ENCODE measurements at regions not wholly inside any gene's neighbourhood (a gene's known extent, or its start where the extent isn't known, plus 50 kb on each side); places are given as distances from the start of the nearest gene placed in this dataset.

DNA sequence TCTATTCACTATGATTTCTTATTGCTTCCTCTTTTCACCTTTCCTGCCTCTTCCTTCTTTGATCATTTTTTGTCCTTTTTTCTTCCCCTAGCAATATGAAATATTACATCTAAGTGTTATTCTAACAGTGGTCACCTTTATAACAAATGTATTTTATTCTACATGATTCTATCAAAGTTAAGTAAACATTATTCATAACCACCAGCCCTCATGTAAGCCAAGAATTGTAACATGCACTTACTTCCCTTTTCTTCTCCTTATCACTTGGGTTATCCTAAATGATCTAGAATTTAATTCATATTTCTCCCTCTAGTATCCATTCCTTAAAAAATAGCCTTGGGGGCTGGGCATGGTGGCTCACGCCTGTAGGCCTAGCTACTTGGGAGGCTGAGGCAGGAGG is 88.3 kb upstream of the SLC22A23 start:
- TF ChIP-seq MXI1 (IDR thresholded peaks at IDR 0.05; ENCODE audit: low read depth, low read length) (no peak), RAD21 (IDR thresholded peaks at IDR 0.05; ENCODE audit: insufficient read depth, low read depth, low read length) (no peak), SIN3A (IDR thresholded peaks at IDR 0.05; ENCODE audit: low read depth, low read length) (no peak), ZNF622 (IDR thresholded peaks at IDR 0.05) (no peak), EZH2 (IDR thresholded peaks at IDR 0.05; ENCODE audit: borderline replicate concordance, control insufficient read depth, low read depth, low read length) (no peak), CHD1 (IDR thresholded peaks at IDR 0.05; ENCODE audit: low read depth, low read length) (no peak), POLR2AphosphoS5 (IDR thresholded peaks at IDR 0.05; ENCODE audit: low read length) (no peak), NRF1 (conservative IDR thresholded peaks at IDR 0.05; ENCODE audit: low read depth, low read length) (no peak), NFYA (IDR thresholded peaks at IDR 0.05; ENCODE audit: borderline replicate concordance, low read depth, low read length) (no peak), HDAC2 (IDR thresholded peaks at IDR 0.05) (no peak), TAF1 (IDR thresholded peaks at IDR 0.05; ENCODE audit: borderline replicate concordance, low read depth, low read length) (no peak)

Data from GM12878 (cell line).